ENCODE measurements at regions not wholly inside any gene's neighbourhood (a gene's known extent, or its start where the extent isn't known, plus 50 kb on each side); places are given as distances from the start of the nearest gene placed in this dataset.

DNA sequence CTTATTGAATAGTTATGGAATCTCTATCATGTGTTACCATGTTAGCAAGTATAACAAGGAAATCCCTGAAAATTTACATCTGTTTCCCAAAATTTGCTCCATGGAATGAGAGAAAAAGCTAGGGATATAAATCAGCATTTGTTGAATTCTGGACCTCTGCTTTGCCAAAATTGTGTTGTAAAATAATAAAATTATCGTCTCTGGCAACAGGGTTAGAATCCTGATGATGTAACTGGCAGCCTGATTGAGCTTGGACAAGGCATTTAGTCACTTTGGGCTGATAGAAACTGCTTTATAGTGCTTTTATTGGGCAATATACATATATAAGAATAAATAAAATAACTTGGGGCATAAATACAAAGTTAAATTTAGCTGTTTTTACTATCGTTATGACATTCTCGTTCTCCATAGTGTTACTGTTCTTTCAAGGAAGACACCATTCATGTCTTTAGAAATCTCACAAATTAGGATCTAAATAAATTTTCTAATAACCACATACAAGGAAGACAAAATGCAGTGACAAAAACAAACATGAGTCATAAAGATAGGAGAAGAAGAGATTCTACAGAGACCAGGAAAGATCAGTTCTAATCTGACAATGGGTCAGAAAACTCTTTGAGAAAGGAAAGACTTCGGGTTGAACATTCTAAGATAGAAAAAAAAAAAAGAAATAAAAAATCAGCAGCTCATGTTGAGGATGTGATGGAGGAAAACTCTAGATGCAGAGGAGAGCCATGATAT is 145.0 kb upstream of the CDH10 start:
- TF ChIP-seq, protein P1, sequence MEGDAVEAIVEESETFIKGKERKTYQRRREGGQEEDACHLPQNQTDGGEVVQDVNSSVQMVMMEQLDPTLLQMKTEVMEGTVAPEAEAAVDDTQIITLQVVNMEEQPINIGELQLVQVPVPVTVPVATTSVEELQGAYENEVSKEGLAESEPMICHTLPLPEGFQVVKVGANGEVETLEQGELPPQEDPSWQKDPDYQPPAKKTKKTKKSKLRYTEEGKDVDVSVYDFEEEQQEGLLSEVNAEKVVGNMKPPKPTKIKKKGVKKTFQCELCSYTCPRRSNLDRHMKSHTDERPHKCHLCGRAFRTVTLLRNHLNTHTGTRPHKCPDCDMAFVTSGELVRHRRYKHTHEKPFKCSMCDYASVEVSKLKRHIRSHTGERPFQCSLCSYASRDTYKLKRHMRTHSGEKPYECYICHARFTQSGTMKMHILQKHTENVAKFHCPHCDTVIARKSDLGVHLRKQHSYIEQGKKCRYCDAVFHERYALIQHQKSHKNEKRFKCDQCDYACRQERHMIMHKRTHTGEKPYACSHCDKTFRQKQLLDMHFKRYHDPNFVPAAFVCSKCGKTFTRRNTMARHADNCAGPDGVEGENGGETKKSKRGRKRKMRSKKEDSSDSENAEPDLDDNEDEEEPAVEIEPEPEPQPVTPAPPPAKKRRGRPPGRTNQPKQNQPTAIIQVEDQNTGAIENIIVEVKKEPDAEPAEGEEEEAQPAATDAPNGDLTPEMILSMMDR (IDR thresholded peaks at IDR 0.05): no peak
- TF ChIP-seq POLR2A (IDR thresholded peaks at IDR 0.05): no peak

All from lower leg skin (tissue), 3 donors.